ENCODE measurements at regions not wholly inside any gene's neighbourhood (a gene's known extent, or its start where the extent isn't known, plus 50 kb on each side); places are given as distances from the start of the nearest gene placed in this dataset.

DNA sequence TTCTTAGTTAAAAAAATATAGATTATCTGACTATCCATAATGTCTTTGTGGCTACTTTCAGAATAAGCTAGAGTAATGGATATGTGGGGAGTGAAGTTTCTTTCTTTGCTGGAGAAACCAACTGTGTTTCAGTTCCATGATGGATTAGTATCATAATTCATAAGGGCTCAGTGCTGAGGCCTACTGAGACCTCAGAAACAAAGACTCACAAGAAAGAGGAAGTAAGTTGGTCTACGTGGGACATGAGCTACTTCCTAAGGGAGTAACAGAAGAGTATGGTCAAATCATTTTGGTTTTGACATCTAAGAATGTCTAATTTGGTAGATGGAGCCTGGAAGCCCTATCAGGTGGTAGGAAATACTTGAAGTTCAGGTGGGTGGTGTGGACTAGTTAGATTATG is 99.0 kb upstream of the HTR2A start:
- TF ChIP-seq, protein P1, sequence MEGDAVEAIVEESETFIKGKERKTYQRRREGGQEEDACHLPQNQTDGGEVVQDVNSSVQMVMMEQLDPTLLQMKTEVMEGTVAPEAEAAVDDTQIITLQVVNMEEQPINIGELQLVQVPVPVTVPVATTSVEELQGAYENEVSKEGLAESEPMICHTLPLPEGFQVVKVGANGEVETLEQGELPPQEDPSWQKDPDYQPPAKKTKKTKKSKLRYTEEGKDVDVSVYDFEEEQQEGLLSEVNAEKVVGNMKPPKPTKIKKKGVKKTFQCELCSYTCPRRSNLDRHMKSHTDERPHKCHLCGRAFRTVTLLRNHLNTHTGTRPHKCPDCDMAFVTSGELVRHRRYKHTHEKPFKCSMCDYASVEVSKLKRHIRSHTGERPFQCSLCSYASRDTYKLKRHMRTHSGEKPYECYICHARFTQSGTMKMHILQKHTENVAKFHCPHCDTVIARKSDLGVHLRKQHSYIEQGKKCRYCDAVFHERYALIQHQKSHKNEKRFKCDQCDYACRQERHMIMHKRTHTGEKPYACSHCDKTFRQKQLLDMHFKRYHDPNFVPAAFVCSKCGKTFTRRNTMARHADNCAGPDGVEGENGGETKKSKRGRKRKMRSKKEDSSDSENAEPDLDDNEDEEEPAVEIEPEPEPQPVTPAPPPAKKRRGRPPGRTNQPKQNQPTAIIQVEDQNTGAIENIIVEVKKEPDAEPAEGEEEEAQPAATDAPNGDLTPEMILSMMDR (IDR thresholded peaks at IDR 0.05), result no peak
- TF ChIP-seq POLR2AphosphoS5 (IDR thresholded peaks at IDR 0.05), result no peak
